ENCODE measurements at regions not wholly inside any gene's neighbourhood (a gene's known extent, or its start where the extent isn't known, plus 50 kb on each side); places are given as distances from the start of the nearest gene placed in this dataset.

GRCh38 chr13:89361909-89362308, 1690.7 kb downstream of the SLITRK5 start:
- TF ChIP-seq, protein P1, sequence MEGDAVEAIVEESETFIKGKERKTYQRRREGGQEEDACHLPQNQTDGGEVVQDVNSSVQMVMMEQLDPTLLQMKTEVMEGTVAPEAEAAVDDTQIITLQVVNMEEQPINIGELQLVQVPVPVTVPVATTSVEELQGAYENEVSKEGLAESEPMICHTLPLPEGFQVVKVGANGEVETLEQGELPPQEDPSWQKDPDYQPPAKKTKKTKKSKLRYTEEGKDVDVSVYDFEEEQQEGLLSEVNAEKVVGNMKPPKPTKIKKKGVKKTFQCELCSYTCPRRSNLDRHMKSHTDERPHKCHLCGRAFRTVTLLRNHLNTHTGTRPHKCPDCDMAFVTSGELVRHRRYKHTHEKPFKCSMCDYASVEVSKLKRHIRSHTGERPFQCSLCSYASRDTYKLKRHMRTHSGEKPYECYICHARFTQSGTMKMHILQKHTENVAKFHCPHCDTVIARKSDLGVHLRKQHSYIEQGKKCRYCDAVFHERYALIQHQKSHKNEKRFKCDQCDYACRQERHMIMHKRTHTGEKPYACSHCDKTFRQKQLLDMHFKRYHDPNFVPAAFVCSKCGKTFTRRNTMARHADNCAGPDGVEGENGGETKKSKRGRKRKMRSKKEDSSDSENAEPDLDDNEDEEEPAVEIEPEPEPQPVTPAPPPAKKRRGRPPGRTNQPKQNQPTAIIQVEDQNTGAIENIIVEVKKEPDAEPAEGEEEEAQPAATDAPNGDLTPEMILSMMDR (IDR thresholded peaks at IDR 0.05; ENCODE audit: low read depth, low read length, poor library complexity, severe bottlenecking): no peak
- no peak for TF ChIP-seq EZH2phosphoT487 (IDR thresholded peaks at IDR 0.05; ENCODE audit: borderline replicate concordance, low read length)
